ENCODE measurements at regions not wholly inside any gene's neighbourhood (a gene's known extent, or its start where the extent isn't known, plus 50 kb on each side); places are given as distances from the start of the nearest gene placed in this dataset.
A peak's percentile ranks its signal among the peaks of the same experiment; 100 is the strongest.

DNA sequence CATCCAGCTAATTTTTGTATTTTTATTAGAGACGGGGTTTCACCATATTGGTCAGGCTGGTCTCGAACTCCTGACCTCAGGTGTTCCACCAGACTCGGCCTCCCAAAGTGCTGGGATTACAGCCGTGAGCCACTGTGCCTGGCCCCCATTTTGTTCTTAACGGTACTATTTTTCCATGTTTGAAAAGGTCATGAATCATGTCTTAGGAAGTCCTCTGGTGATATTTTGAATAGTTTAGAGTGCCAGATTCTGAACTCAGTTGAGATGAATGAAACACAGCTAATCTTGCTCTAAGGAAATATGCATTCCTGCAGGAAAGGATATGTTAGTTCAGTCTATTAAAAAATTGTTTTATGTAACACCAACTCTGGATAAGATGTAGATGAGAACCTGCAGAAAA, 62.6 kb upstream of the ATP2B4 start:
- H4K8ac ChIP-seq (ENCODE audit: low read depth in 2 of 2, low read length in 2 of 2), result peak overlapping the region; percentile 40 to 72; a peak in 3 of 4 replicates
- peak overlapping the region; percentile 79; the same call in 1 of the 2 replicates for H3K18ac ChIP-seq (ENCODE audit: low read depth, low read length)
- peak overlapping the region; percentile 12; the same call in 1 of the 2 replicates for H4K5ac ChIP-seq (ENCODE audit: low read depth, low read length)
- in situ Hi-C loops (cut with MboI; ENCODE audit: low sequenced_read_pairs), result no loop called here
- H3K4me3 ChIP-seq (ENCODE audit: insufficient read depth, low read depth, low read length), result no peak overlapping the region
- H3K36me3 ChIP-seq (ENCODE audit: control insufficient read depth, insufficient read depth, low read length), result no peaks in the 10 kb centered on the region
- H4K91ac ChIP-seq (ENCODE audit: insufficient read depth, low read depth, low read length), result peak overlapping the region; percentile 46
- 92% methylated on average over 2 of the region's 5 CpGs; no CpG with 5 or more reads in 1 of the 2 experiments for WGBS, 2 experiments (ENCODE audit: extremely low coverage in 2 of 2, insufficient read length in 1 of 2)
- H3K9me3 ChIP-seq (ENCODE audit: control insufficient read depth, insufficient read depth, low read length), result no peaks in the 10 kb centered on the region
- no peak overlapping the region; the same call in 1 of the 2 replicates for H3K4me2 ChIP-seq (ENCODE audit: low read depth, low read length)
- no peaks in the 10 kb centered on the region for H3K27me3 ChIP-seq (ENCODE audit: control insufficient read depth, insufficient read depth, low read length)
- H3K4me1 ChIP-seq (ENCODE audit: control insufficient read depth, insufficient read depth, low read length), result peaks cover 13% of the 10 kb centered on the region
- DNase-seq (peak; percentile 58), ATAC-seq (ENCODE audit: low read depth) (peak; percentile 64)
- H2AK5ac ChIP-seq (ENCODE audit: low read depth, low read length), result peak overlapping the region; percentile 88
- H2BK5ac ChIP-seq (ENCODE audit: low read depth, low read length, poor library complexity, severe bottlenecking), result peak overlapping the region; percentile 92
- peak overlapping the region; percentile 77; the same call in 1 of the 2 replicates for H2BK20ac ChIP-seq (ENCODE audit: low read depth, low read length)
- H3K9ac ChIP-seq (ENCODE audit: low read depth, low read length), result no peak overlapping the region
- H2AK9ac ChIP-seq (replicated peaks; ENCODE audit: low read depth, low read length, poor library complexity), result no peak overlapping the region
- H2BK120ac ChIP-seq (ENCODE audit: low read depth, low read length), result peak overlapping the region; percentile 61; the same call in 1 of the 2 replicates
- no peak overlapping the region for H3K23ac ChIP-seq (ENCODE audit: low read depth, low read length)
- no peak for TF ChIP-seq FOS (IDR thresholded peaks at IDR 0.05; ENCODE audit: low read depth, low read length)
- H3K4ac ChIP-seq (ENCODE audit: low read depth, low read length), result peak overlapping the region; percentile 70; the same call in 1 of the 2 replicates
- H3K27ac ChIP-seq (ENCODE audit: insufficient read depth, low read length), result no peak overlapping the region
- peak overlapping the region; percentile 74 for H3K14ac ChIP-seq (replicated peaks; ENCODE audit: low read depth, low read length)
- intact Hi-C loops (cut with micrococcal nuclease), result no loop called here
- CTCF ChIA-PET, result interaction anchor here (1.5 kb wide), 1 partner anchor 12 kb away, joined by 4 read pairs; no protein-coding TSS in a partner anchor
- POLR2A ChIA-PET (ENCODE audit: unreplicated experiment), result no interaction called here
- no TSS peak for BruUV-seq (replicated peaks)
- peaks cover 12% of the 10 kb centered on the region; the same call in 1 of the 2 replicates for H3K9me1 ChIP-seq (ENCODE audit: insufficient read depth, low read length)
- no peak overlapping the region for H2AFZ ChIP-seq (replicated peaks; ENCODE audit: low read length, poor library complexity)
- dilution Hi-C loops (cut with HindIII; ENCODE audit: low sequenced_read_pairs, unreplicated experiment), result no loop called here
- H3K79me1 ChIP-seq (ENCODE audit: low read depth in 1 of 2, low read length in 2 of 2), result peaks cover 0 to 3% of the 10 kb centered on the region in 2 experiments; a peak in 1 of 4 replicates
- H3K56ac ChIP-seq (ENCODE audit: extremely low read depth, insufficient read depth, low read length), result no peak overlapping the region
- peak overlapping the region; percentile 85; the same call in 2 of the 3 replicates for H2BK15ac ChIP-seq (ENCODE audit: low read depth, low read length)
- no peaks in the 10 kb centered on the region for H4K20me1 ChIP-seq (ENCODE audit: insufficient read depth, low read length)
